KBM-7 (cell line): ENCODE measurements at regions not wholly inside any gene's neighbourhood (a gene's known extent, or its start where the extent isn't known, plus 50 kb on each side); places are given as distances from the start of the nearest gene placed in this dataset.

Experiments
- DNase-seq: peaks from one replicate; pipeline ENCODE4 v3.0.0-alpha.2; 2015
- in situ Hi-C: fragments of 300-500 bp; cut with MboI; formaldehyde crosslinking; loops from 2 replicates; pipeline ENCODE4 v1.14.3; 2020; ENCODE audit warnings: low sequenced_read_pairs, low pct_unique_long_range_greater_than_20kb, mixed read lengths

- in situ Hi-C loops = no loop called here
- DNase-seq = no peak
Observed at GRCh38 chr10:114766470-114766869, 55.1 kb upstream of the FHIP2A start.

- DNase-seq = no peak
- in situ Hi-C loops = no loop called here
Observed at GRCh38 chr10:114767101-114767985, 54.2 kb upstream of the FHIP2A start.

GRCh38 chr10:114767986-114768821 is 53.4 kb upstream of the FHIP2A start:
- in situ Hi-C loops = no loop called here
- peak; percentile 8 for DNase-seq

- no peak for DNase-seq
- in situ Hi-C loops = no loop called here
Observed at GRCh38 chr10:114770009-114770408, 51.6 kb upstream of the FHIP2A start.

GRCh38 chr10:114771157-114771556 is 50.4 kb upstream of the FHIP2A start:
- in situ Hi-C loops = no loop called here
- DNase-seq = no peak

- in situ Hi-C loops = no loop called here
Observed at GRCh38 chr10:114771749-114772148, 49.8 kb upstream of the FHIP2A start.

More at GRCh38 chr10:114771749-114772148, 49.8 kb upstream of the FHIP2A start:
- no peak for DNase-seq
